Osteocyte (in vitro differentiated cells): ENCODE measurements at regions not wholly inside any gene's neighbourhood (a gene's known extent, or its start where the extent isn't known, plus 50 kb on each side); places are given as distances from the start of the nearest gene placed in this dataset.

Source experiments
- DNase-seq: peaks from one replicate; pipeline ENCODE4 v3.0.0; 2021; ENCODE audit warnings: mixed read lengths; ENCODE audit not compliant: unreplicated experiment; ENCODE audit errors: extremely low spot score
- H3K27ac Mint-ChIP-seq: one replicate; pipeline ENCODE4 v1.8.0; 2021; ENCODE audit warnings: mild to moderate bottlenecking, mixed read lengths; ENCODE audit not compliant: unreplicated experiment
- H3K27me3 Mint-ChIP-seq: one replicate; pipeline ENCODE4 v1.8.0; 2021; ENCODE audit warnings: mixed read lengths; ENCODE audit not compliant: unreplicated experiment
- H3K36me3 Mint-ChIP-seq: one replicate; pipeline ENCODE4 v1.8.0; 2021; ENCODE audit warnings: mixed read lengths; ENCODE audit not compliant: unreplicated experiment
- H3K4me1 Mint-ChIP-seq: one replicate; pipeline ENCODE4 v1.8.0; 2021; ENCODE audit warnings: mixed read lengths; ENCODE audit not compliant: unreplicated experiment
- H3K4me3 Mint-ChIP-seq: one replicate; pipeline ENCODE4 v1.8.0; 2021; ENCODE audit warnings: mild to moderate bottlenecking, moderate library complexity, mixed read lengths; ENCODE audit not compliant: unreplicated experiment
- H3K9me3 Mint-ChIP-seq: one replicate; pipeline ENCODE4 v1.8.0; 2021; ENCODE audit warnings: mixed read lengths; ENCODE audit not compliant: unreplicated experiment
- CTCF ChIP-seq: fragments of 200-600 bp; sonication (generic); IDR thresholded peaks from 2 replicates; pipeline ENCODE4 v1.5.0; 2021; ENCODE audit warnings: antibody characterized with exemption, mild to moderate bottlenecking, moderate library complexity

- H3K27ac Mint-ChIP-seq, result no peak overlapping the region
Observed at GRCh38 chr11:70527429-70528045, 129.2 kb downstream of the CTTN start.

GRCh38 chr11:70528046-70528793 lies 129.9 kb downstream of the CTTN start:
- DNase-seq, result no peak
- H3K27me3 Mint-ChIP-seq, result no peaks in the 10 kb centered on the region
- H3K4me3 Mint-ChIP-seq, result no peak overlapping the region
- no peaks in the 10 kb centered on the region for H3K4me1 Mint-ChIP-seq
- no peak overlapping the region for H3K27ac Mint-ChIP-seq
- H3K9me3 Mint-ChIP-seq, result no peaks in the 10 kb centered on the region
- TF ChIP-seq CTCF, result no peak
- no peaks in the 10 kb centered on the region for H3K36me3 Mint-ChIP-seq

More at GRCh38 chr11:70527429-70528045, 129.2 kb downstream of the CTTN start:
- no peak for DNase-seq
- no peaks in the 10 kb centered on the region for H3K36me3 Mint-ChIP-seq
- no peaks in the 10 kb centered on the region for H3K4me1 Mint-ChIP-seq
- no peak overlapping the region for H3K4me3 Mint-ChIP-seq
- peaks cover 2% of the 10 kb centered on the region for H3K27me3 Mint-ChIP-seq
- no peaks in the 10 kb centered on the region for H3K9me3 Mint-ChIP-seq
- TF ChIP-seq CTCF, result no peak

GRCh38 chr11:70528794-70529580 lies 130.7 kb downstream of the CTTN start:
- no peaks in the 10 kb centered on the region for H3K4me1 Mint-ChIP-seq
- no peak overlapping the region for H3K4me3 Mint-ChIP-seq
- no peaks in the 10 kb centered on the region for H3K27me3 Mint-ChIP-seq
- TF ChIP-seq CTCF, result no peak
- no peak for DNase-seq
- H3K9me3 Mint-ChIP-seq, result no peaks in the 10 kb centered on the region
- no peak overlapping the region for H3K27ac Mint-ChIP-seq
- H3K36me3 Mint-ChIP-seq, result no peaks in the 10 kb centered on the region

GRCh38 chr11:70530010-70530409 lies 131.7 kb downstream of the CTTN start:
- Mint-ChIP-seq H3K27me3 (no peaks in the 10 kb centered on the region), H3K27ac (no peak overlapping the region), H3K9me3 (no peaks in the 10 kb centered on the region), H3K4me3 (no peak overlapping the region), H3K36me3 (no peaks in the 10 kb centered on the region), H3K4me1 (no peaks in the 10 kb centered on the region)
- DNase-seq, result no peak
- no peak for TF ChIP-seq CTCF
